Fibroblast of mammary gland (primary cell): ENCODE measurements at regions not wholly inside any gene's neighbourhood (a gene's known extent, or its start where the extent isn't known, plus 50 kb on each side); places are given as distances from the start of the nearest gene placed in this dataset.
"Not testable (repeated sequence)": the region's sequence is repeated elsewhere in the genome, so short reads cannot be mapped to it uniquely, and the experiment has no call there.

Experiments used
- DNase-seq: peaks from one replicate; pipeline ENCODE4 v3.0.0-alpha.2; 2010; ENCODE audit warnings: low read depth
- H3K4me3 ChIP-seq: 2 replicates; pipeline ENCODE4 v1.5.1; 2011; ENCODE audit warnings: low read depth, mild to moderate bottlenecking, low read length, moderate library complexity; ENCODE audit not compliant: control insufficient read depth
- CTCF ChIP-seq: conservative IDR thresholded peaks from 2 replicates; pipeline ENCODE4 v1.5.1; 2011; ENCODE audit warnings: low read depth, low read length, inconsistent platforms; ENCODE audit not compliant: control insufficient read depth, insufficient read depth

GRCh38 chr11:37141707-37142106 is 543.7 kb upstream of the RAG2 start:
- no peak for TF ChIP-seq CTCF
- no peak for DNase-seq
- no peak overlapping the region for H3K4me3 ChIP-seq

GRCh38 chr11:37135606-37136005 is 537.6 kb upstream of the RAG2 start:
- H3K4me3 ChIP-seq, DNase-seq: not testable (repeated sequence)

GRCh38 chr11:37134637-37135036 is 536.6 kb upstream of the RAG2 start:
- TF ChIP-seq CTCF, result no peak
- no peak for DNase-seq
- no peak overlapping the region for H3K4me3 ChIP-seq

- H3K4me3 ChIP-seq, result no peak overlapping the region
- DNase-seq, result no peak
- TF ChIP-seq CTCF, result no peak
Measured at GRCh38 chr11:37124384-37124783, 526.3 kb upstream of the RAG2 start.

GRCh38 chr11:37115963-37116362 is 517.9 kb upstream of the RAG2 start:
- no peak for TF ChIP-seq CTCF
- H3K4me3 ChIP-seq, result no peak overlapping the region
- no peak for DNase-seq

GRCh38 chr11:37110385-37110784 is 512.3 kb upstream of the RAG2 start:
- no peak overlapping the region for H3K4me3 ChIP-seq
- no peak for TF ChIP-seq CTCF
- no peak for DNase-seq

- no peak overlapping the region for H3K4me3 ChIP-seq
- no peak for DNase-seq
- no peak for TF ChIP-seq CTCF
Measured at GRCh38 chr11:37109286-37109585, 511.2 kb upstream of the RAG2 start.
